Gastroesophageal sphincter (tissue), 3 donors: ENCODE measurements at regions not wholly inside any gene's neighbourhood (a gene's known extent, or its start where the extent isn't known, plus 50 kb on each side); places are given as distances from the start of the nearest gene placed in this dataset.
"Not testable (repeated sequence)": the region's sequence is repeated elsewhere in the genome, so short reads cannot be mapped to it uniquely, and the experiment has no call there.

Experiments used
- POLR2A ChIP-seq, 2 donors: fragments of 450-650 bp; IDR thresholded peaks; one replicate each; pipeline ENCODE4 v1.6.1; 2017; ENCODE audit warnings: antibody characterized with exemption in 2 of 2, mild to moderate bottlenecking in 2 of 2, moderate library complexity in 1 of 2
- POLR2AphosphoS5 ChIP-seq: sonication (generic); formaldehyde crosslinking; IDR thresholded peaks from one replicate; pipeline ENCODE4 v1.6.1; 2017; ENCODE audit warnings: antibody characterized with exemption
- TF ChIP-seq, protein P1 (sequence below), 4 experiments: fragments of 200-600 bp in 2 of 4; fragments of 450-650 bp in 2 of 4; sonication (generic) in 1 of 4; IDR thresholded peaks; one replicate each; pipeline ENCODE4 v1.5.1; 2017 to 2019; ENCODE audit warnings: antibody characterized with exemption in 4 of 4, mild to moderate bottlenecking in 2 of 4, moderate library complexity in 2 of 4

DNA sequence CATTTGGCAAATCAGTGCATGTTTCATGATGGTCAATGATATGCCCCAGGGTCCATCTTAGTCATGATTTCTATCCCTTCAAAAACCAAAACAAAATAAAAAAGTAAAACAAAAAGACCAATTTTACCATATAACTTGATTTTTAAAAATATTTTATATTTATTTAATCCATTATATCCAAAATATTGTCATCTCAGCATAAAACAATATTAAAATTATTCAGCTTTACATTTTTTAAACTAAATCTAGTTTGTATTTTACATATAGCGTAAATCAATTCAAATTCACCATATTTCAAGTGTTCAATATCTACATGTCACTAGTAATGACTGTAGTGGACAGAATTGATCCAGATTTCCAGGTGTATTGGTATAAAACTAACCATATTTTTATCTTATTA lies 187.4 kb upstream of the C1QTNF3 start:
- TF ChIP-seq, protein P1, sequence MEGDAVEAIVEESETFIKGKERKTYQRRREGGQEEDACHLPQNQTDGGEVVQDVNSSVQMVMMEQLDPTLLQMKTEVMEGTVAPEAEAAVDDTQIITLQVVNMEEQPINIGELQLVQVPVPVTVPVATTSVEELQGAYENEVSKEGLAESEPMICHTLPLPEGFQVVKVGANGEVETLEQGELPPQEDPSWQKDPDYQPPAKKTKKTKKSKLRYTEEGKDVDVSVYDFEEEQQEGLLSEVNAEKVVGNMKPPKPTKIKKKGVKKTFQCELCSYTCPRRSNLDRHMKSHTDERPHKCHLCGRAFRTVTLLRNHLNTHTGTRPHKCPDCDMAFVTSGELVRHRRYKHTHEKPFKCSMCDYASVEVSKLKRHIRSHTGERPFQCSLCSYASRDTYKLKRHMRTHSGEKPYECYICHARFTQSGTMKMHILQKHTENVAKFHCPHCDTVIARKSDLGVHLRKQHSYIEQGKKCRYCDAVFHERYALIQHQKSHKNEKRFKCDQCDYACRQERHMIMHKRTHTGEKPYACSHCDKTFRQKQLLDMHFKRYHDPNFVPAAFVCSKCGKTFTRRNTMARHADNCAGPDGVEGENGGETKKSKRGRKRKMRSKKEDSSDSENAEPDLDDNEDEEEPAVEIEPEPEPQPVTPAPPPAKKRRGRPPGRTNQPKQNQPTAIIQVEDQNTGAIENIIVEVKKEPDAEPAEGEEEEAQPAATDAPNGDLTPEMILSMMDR (IDR thresholded peaks at IDR 0.05), result not testable (repeated sequence)
- not testable (repeated sequence) for TF ChIP-seq POLR2AphosphoS5; POLR2A (IDR thresholded peaks at IDR 0.05)
